GM19043 (cell line): ENCODE measurements at regions not wholly inside any gene's neighbourhood (a gene's known extent, or its start where the extent isn't known, plus 50 kb on each side); places are given as distances from the start of the nearest gene placed in this dataset.

Experiments used
- ATAC-seq: cut with Tn5 transposase; IDR thresholded peaks from one replicate; pipeline ENCODE4 v1.9.1; 2021; ENCODE audit warnings: low read depth; ENCODE audit not compliant: unreplicated experiment

DNA sequence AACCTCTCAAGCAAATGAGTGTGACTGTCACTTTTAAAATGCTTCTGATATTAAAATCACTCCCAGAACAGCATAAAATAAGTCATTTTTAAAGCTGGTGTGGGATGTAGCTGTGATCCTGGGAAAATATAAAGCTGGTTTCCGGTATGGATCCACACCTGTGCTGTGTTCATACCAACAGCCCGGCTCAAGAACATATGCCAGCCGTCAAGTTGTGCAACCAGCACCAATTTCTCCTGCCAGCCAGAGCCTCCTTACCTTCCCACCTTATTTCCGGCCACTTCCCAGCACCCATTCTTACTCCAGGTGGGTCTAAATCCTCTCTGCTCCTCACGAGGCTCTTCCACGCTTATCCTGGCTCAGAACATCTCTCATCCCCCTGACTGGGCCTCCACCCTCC lies 50.9 kb upstream of the RPS6KA2 start:
- ATAC-seq = no peak
